Activated B cell treated with CpG ODN at 0.5 μM for 24 hours (primary cell): ENCODE measurements at regions not wholly inside any gene's neighbourhood (a gene's known extent, or its start where the extent isn't known, plus 50 kb on each side); places are given as distances from the start of the nearest gene placed in this dataset.

Experiments
- ATAC-seq: fragments of 200-7000 bp; cut with Tn5 transposase; one replicate; pipeline ENCODE4 v1.10.0; 2021; ENCODE audit warnings: low read depth, mild to moderate bottlenecking, moderate library complexity
- CTCF ChIA-PET: fragments of 350-600 bp; sonication (Branson Sonifier 250); formaldehyde crosslinking; loops from one replicate; lab custom pipeline; 2021; ENCODE audit warnings: antibody characterized with exemption; lab: Charles Lee
- POLR2A ChIA-PET: fragments of 350-600 bp; sonication (Branson Sonifier 250); formaldehyde crosslinking; loops from one replicate; lab custom pipeline; 2021; ENCODE audit warnings: antibody characterized with exemption; lab: Charles Lee
- DNase-seq: peaks from one replicate; pipeline ENCODE4 v3.0.0; 2022
- H3K27ac Mint-ChIP-seq: one replicate; pipeline ENCODE4 v1.8.0; 2020; ENCODE audit warnings: mixed read lengths
- H3K27me3 Mint-ChIP-seq: one replicate; pipeline ENCODE4 v1.8.0; 2021; ENCODE audit warnings: mixed read lengths
- H3K36me3 Mint-ChIP-seq: one replicate; pipeline ENCODE4 v1.8.0; 2021; ENCODE audit warnings: low read depth, mixed read lengths
- H3K4me1 Mint-ChIP-seq: one replicate; pipeline ENCODE4 v1.8.0; 2021; ENCODE audit warnings: mixed read lengths
- H3K4me3 Mint-ChIP-seq: one replicate; pipeline ENCODE4 v1.8.0; 2020; ENCODE audit warnings: mild to moderate bottlenecking, mixed read lengths
- H3K9me3 Mint-ChIP-seq: one replicate; pipeline ENCODE4 v1.8.0; 2020; ENCODE audit warnings: mixed read lengths
- CTCF ChIP-seq: fragments of 200-600 bp; IDR thresholded peaks from one replicate; pipeline ENCODE4 v1.8.0; 2022; ENCODE audit warnings: antibody characterized with exemption, mild to moderate bottlenecking
- intact Hi-C: fragments of 100-400 bp; cut with micrococcal nuclease; formaldehyde crosslinking; loops from one replicate; pipeline ENCODE4 v1.15.1; 2024

GRCh38 chr12:91958816-91959215 lies 186.8 kb downstream of the BTG1 start:
- intact Hi-C loops = no loop called here
- TF ChIP-seq CTCF = no peak
- Mint-ChIP-seq H3K4me3 (no peak overlapping the region), H3K27me3 (no peaks in the 10 kb centered on the region), H3K36me3 (no peaks in the 10 kb centered on the region), H3K4me1 (no peaks in the 10 kb centered on the region), H3K27ac (no peak overlapping the region), H3K9me3 (no peaks in the 10 kb centered on the region)
- ATAC-seq (no peak), DNase-seq (no peak)
- ChIA-PET CTCF (no interaction called here), POLR2A (interaction anchor here (0.7 kb wide), 1 partner anchor 267 kb away, joined by 5 read pairs; no protein-coding TSS in a partner anchor)

- TF ChIP-seq CTCF = no peak
- peaks cover 3% of the 10 kb centered on the region for H3K4me1 Mint-ChIP-seq
- no peak for ATAC-seq
- no peak for DNase-seq
- intact Hi-C loops = no loop called here
- H3K4me3 Mint-ChIP-seq = no peak overlapping the region
- H3K36me3 Mint-ChIP-seq = no peaks in the 10 kb centered on the region
- no peaks in the 10 kb centered on the region for H3K9me3 Mint-ChIP-seq
- CTCF ChIA-PET = no interaction called here
- no peaks in the 10 kb centered on the region for H3K27me3 Mint-ChIP-seq
- no peak overlapping the region for H3K27ac Mint-ChIP-seq
- POLR2A ChIA-PET = no interaction called here
Observed at GRCh38 chr12:91954747-91955146, 190.9 kb downstream of the BTG1 start.

GRCh38 chr12:91954326-91954725 lies 191.3 kb downstream of the BTG1 start:
- no peaks in the 10 kb centered on the region for H3K27me3 Mint-ChIP-seq
- TF ChIP-seq CTCF = no peak
- peaks cover 3% of the 10 kb centered on the region for H3K4me1 Mint-ChIP-seq
- no peak overlapping the region for H3K27ac Mint-ChIP-seq
- DNase-seq (no peak), ATAC-seq (no peak)
- H3K36me3 Mint-ChIP-seq = no peaks in the 10 kb centered on the region
- H3K4me3 Mint-ChIP-seq = no peak overlapping the region
- CTCF ChIA-PET = no interaction called here
- intact Hi-C loops = no loop called here
- POLR2A ChIA-PET = interaction anchor here (0.6 kb wide), 1 partner anchor 91 kb away, joined by 7 read pairs; no protein-coding TSS in a partner anchor
- H3K9me3 Mint-ChIP-seq = no peaks in the 10 kb centered on the region

- H3K4me3 Mint-ChIP-seq = no peak overlapping the region
- no peaks in the 10 kb centered on the region for H3K36me3 Mint-ChIP-seq
- H3K27ac Mint-ChIP-seq = no peak overlapping the region
- ATAC-seq = no peak
- peaks cover 9% of the 10 kb centered on the region for H3K4me1 Mint-ChIP-seq
- ChIA-PET CTCF (no interaction called here), POLR2A (no interaction called here)
- intact Hi-C loops = no loop called here
- no peaks in the 10 kb centered on the region for H3K27me3 Mint-ChIP-seq
- no peaks in the 10 kb centered on the region for H3K9me3 Mint-ChIP-seq
- DNase-seq = no peak
- no peak for TF ChIP-seq CTCF
Observed at GRCh38 chr12:91952916-91953315, 192.7 kb downstream of the BTG1 start.

GRCh38 chr12:91951571-91951970 lies 194.1 kb downstream of the BTG1 start:
- DNase-seq = no peak
- intact Hi-C loops = no loop called here
- TF ChIP-seq CTCF = no peak
- H3K36me3 Mint-ChIP-seq = no peaks in the 10 kb centered on the region
- CTCF ChIA-PET = no interaction called here
- no peak for ATAC-seq
- H3K27ac Mint-ChIP-seq = no peak overlapping the region
- POLR2A ChIA-PET = interaction anchor here (0.6 kb wide), 1 partner anchor 426 kb away, joined by 4 read pairs; no protein-coding TSS in a partner anchor
- H3K9me3 Mint-ChIP-seq = no peaks in the 10 kb centered on the region
- peaks cover 16% of the 10 kb centered on the region for H3K4me1 Mint-ChIP-seq
- H3K4me3 Mint-ChIP-seq = no peak overlapping the region
- H3K27me3 Mint-ChIP-seq = no peaks in the 10 kb centered on the region
